Suppressor macrophage (primary cell): ENCODE measurements at regions not wholly inside any gene's neighbourhood (a gene's known extent, or its start where the extent isn't known, plus 50 kb on each side); places are given as distances from the start of the nearest gene placed in this dataset.
A peak's percentile ranks its signal among the peaks of the same experiment; 100 is the strongest.
"Not testable (repeated sequence)": the region's sequence is repeated elsewhere in the genome, so short reads cannot be mapped to it uniquely, and the experiment has no call there.

ENCODE experiments used
- DNase-seq, 4 experiments: peaks; one replicate each; pipeline ENCODE4 v3.0.0-alpha.2; 2020 to 2022

DNA sequence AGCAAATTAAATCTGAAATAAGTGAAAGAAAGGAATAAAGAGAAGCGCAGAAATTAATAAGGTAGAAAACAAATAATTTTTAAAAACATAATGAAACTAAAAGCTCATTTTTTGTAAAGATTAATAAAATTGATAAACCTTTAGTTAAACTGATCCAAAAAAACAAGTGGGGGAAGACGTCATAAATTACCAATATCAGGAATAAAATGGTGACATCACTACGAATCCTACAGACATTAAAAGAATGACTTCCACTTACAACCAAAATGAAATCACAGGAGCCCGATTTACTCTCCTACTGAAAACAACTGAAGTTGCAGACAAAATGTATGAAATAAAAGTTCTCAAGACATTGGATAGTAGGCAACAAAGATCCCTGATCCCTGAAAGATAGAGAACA, 68.1 kb upstream of the IFFO2 start:
- no peak for DNase-seq

DNA sequence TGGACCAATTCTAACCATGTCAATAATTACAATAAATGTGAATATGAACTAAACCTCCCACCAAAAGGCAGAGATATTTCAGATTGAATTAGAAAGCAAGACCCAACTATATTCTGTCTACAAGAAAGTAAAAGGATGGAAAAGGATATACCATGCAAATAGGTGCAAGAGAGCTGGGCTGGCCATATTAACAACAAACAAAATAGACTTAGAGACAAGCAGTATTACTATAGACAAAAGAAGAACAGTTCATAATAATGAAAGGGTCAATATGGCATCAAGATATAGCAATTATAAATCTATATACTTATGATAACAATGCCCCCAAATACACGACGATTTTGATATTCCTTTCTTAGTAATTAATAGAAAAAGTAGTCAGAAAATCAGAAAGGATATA, 67.3 kb upstream of the IFFO2 start:
- no peak for DNase-seq

DNA sequence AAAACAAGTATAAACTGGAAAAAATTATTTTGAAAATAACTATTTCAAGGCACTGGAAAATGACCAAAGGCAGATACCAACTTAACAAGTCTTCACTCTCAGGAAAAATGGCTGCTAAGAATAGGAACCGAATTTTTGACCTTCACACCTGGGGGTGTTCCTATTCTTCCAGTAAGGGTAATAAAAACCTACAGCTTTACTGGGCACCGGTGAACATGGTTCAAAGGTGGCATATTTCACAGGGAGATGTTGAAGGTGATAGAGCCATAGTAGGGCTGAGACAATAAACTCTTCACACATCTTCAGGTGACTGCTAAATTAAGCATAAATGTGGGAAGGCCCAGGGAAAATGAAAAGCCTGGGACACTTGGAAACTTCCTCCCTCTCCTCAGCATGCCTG, 65.4 kb upstream of the IFFO2 start:
- DNase-seq, result no peak

DNA sequence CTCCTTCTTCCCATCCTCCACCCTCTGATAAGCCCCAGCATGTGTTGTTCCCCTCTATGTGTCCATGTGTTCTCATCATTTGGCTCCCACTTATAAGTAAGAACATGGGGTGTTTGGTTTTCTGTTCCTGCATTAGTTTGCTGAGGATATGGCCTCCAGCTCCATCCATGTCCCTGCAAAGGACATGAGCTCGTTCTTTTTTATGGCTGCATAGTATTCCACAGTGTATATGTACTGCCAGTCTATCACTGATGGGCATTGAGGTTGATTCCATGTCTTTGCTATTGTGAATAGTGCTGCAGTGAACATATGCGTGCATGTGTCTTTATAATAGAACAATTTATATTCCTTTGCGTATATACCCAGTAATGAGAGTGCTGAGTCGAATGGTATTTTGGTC, 62.8 kb upstream of the IFFO2 start:
- not testable (repeated sequence) for DNase-seq

DNA sequence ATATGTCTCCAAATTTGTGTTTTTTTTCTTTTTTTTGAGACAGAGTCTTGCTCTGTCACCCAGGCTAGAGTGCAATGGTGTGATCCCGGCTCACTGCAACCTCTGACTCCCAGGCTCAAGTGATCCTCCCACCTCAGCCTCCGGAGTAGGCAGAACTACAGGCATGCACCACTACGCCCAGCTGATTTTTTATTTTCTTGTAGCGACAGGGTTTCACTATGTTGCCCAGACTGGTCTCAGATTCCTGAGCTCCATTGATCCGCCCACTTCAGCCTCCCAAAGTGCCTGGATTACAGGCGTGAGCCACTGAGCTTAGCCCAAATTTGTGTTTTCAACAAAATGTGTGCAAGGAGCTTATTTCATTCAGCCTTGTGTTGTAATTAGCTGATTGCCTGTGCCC, 59.0 kb upstream of the IFFO2 start:
- DNase-seq, result no peak

DNA sequence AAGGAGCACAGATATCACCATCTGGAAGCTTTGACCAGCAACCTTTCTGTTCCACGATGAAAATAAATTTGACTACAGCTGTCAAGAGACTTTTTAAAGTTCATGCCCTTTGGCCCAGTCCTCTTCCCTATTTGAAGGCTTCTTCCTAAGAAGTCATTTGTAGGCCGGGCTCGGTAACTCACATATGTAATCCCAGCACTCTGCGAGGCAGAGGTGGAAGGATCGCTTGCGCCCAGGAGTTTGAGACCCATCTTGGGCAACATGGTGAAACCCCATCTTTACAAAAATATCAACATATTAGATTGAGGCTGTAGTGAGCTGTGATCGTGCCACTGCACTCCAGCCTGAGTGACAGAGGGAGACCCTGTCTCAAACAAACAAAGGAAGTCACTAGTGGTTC, 58.3 kb upstream of the IFFO2 start:
- DNase-seq, result peak in 1 of 4 experiments; percentile 15

DNA sequence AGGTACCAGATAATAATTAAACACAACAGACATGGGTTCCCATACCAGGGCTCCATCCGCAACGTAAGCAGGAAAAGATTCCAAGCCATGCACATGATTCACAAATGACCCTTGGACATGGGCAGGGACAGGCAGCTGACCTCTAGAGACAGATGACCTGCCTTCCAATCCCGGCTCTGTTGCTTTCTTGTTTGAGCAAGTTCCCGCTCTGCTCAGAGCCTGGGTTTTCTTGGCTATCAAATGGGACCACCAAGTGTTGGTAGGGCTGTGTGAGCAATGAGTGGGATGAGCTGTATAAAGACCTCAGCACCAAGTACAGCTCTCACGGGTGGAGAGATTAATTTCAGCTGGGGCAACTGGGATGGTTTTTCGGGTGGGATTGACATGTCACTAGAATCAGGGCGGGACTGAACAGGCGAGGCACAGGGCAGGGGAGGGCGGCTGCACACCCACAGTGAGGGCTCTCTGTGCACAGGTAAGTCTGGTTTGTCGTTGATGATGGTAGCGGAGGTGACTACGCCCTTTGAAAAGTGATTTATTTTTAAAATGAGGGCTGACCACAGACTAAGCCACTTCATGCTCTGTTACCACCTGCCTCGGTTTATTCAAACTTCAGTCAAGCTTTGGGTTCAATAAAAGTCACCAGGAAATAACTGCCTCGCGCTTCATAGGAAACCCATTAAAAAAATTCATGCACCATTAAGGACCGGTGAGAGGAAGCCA, 57.5 kb upstream of the IFFO2 start:
- no peak for DNase-seq

DNA sequence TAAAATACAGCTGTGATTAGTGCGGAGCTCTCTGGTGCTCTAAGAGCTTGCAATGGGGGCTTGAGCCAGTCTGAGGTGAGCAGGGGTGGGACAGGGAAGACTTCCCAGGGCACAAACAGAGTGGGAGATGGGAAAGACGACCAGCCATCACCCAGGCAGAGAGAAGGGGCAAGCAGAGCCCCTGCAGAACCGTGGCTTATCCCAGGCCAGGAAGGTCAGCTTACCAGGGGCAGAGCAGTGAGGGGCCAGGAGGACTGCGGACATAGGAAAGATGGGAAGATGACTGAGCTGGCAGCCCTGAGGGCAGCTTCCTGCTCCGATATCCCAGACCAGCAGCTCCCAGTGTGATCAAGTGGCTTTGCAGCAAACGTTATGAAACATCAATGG, 55.4 kb upstream of the IFFO2 start:
- DNase-seq, result no peak

DNA sequence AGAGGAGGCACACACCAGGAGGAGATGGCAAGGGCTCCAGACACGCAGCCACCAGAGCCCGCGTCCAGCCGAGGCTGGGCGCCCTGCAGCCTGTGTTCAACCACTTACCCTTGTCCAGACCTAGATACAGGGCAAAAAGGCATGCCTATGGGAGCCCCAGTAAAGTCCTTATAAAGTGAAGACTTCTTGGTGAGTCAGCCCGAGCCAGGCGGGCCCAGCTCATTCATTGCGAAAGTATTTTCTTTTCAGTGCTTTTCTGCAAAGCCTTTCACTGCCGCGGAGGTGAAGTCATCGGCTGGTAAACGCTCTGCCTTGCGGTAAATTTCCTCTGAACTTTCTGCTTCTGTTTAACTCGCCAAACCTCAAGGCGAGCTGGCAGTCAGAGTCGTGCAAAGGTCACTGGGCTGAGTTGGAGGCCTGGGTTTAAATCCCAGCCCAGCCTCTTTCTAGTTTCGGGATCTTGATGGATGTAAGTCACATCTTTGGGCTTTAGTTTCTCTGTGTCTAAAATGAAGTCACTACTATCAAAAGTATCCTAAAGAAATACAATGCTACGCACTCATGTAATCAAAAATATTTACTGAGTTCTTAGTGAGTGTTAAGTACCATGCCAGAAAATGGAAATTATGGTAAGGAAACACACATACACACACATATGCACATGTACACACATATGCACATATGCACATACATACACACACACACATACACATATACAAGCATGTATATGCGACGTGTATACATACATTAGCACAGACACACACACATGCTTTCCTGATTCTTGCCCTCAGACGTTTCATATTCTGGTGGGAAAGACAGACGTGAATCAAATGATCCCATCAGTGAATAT, 54.7 kb upstream of the IFFO2 start:
- DNase-seq, result peak; percentile 87 to 90 (median 89)

DNA sequence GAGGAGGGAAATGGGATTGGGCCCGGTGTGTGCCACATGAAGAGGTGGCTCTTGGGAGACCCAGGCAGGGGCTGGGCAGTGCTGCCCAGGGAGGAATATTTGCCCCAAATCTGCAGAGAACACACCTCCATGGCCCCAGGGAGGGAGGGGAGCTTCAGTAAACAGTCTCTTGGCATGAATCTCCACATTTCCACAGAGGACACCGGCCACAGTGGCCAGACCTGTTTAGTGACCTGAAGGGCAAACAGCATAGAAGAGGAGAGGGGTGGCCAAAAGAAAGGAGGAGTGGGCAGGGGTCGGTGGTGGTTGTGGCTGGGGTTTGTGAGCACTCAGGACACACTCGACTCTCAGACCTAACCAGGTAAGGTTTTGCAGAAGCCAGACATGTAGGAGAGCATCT, 54.0 kb upstream of the IFFO2 start:
- DNase-seq, result no peak

DNA sequence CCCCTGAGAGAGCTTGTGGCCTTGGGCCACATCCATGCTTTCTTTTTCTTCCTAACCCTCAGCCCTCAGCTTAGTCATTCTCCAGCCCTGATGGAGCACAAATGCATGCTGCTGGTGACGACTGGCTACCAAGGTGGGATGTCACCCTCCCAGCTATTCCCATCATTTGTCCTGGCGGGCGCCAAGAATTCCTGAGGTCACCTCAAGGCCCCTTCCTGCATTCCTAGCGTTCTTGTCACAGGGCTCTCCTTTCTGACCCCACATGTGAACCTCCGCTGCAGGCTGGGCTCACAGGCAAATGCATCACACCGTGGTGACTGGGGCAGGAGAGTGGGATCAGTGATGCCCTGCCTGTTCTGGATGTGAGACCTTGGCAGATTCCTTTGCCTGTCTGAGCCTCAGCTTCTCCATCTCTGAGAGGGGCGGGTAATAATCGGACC, 53.4 kb upstream of the IFFO2 start:
- DNase-seq, result no peak

DNA sequence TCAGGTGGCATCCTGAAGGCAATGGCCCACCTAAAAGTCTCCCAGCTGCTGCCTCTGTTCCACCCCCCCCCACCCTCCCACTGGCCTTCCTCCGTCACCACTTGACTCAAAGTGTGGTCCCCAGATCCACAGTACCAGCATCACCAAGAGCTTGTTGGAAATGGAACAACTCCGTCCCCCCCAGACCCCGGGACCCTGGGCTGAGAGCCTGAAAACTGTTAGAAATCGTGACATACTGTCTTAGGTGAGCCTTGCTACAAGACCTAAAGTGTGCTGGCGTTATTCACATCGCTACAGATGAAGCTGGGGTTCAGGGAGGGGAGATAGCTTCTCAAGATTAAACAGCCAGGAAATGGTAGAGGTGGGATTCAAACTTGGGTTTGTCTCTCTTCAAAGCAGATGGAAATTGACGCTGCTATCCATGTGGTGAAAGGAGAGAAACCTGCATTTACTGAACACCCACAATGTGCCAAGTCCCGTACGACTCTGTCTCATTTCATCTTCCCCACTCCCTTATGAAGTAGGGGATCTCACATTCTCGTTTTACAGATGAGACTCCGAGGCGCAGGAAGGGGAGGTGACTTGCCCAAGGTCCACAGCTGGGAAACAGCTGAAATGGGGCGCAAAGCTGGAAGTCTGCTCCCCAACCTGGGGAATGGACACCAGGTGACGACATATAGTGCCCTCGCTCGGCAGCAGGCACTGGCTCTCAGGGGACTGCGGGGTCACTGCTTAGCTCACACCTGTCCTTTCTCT, 52.8 kb upstream of the IFFO2 start:
- no peak for DNase-seq

DNA sequence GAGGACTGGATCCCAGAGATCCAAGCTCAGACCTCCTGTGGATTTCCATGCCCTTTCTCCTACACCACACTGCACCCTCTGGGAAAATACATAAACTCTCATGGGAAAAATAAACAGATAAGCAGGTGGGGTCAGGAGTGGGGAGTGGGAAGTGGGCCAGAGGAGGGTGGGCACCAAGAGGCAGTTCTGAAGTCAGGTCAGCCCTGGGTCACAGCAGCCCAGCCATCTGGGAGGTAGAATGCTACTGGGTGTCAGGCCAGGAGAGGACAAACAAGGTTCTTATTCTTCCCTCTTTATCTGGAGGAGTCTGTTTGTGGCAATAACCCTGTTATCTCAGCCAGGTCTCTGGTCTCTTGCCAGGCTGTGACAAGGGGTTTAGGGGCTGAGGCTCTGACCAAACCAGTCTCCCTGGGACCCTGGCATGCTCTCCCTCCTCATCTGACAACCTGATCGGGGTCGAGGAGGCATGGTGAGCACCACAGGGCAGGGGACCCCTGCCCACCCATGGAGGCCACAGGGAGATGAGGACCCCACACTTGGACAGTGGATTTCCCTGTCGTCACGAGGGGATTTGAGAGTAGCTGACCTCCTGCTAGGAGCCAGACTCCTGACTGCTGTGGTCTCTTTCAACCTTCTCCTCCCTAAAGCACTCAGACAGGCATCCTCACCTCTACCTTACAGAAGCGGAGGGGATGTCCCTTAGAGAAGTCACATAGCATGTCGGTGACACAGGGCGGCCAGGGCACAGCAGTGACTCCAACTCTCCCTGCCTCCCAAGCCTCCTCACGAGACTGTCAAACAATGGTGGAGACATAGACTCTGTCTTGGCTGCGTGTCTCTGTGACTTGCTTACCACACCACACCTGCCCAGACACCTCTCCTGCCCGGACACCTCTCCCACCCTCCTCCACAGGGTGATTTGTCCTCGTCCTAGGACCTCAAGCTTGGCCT, 51.3 kb upstream of the IFFO2 start:
- DNase-seq, result no peak

DNA sequence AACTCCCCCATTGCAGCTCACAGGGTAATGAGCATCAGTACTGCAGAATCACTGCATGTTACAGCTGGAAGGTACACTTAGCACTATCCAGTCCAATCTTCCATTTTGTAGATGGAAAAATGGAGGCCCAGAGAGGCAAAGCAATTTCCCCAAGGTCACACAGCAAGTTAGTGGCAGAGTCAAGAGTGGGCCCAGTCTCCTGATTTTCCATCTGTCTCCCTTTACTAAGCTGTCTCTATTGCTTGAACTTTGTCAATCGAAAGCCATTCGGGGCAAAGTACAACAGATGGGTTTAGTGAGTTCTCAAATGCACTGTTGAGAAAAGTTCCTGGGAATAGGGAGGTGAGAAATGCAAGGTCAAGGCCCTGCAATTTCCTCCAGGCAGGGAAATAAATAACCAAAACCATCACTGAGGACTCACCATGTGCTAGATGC, 50.4 kb upstream of the IFFO2 start:
- no peak for DNase-seq
